ENCODE measurements at regions not wholly inside any gene's neighbourhood (a gene's known extent, or its start where the extent isn't known, plus 50 kb on each side); places are given as distances from the start of the nearest gene placed in this dataset.

- no peak for TF ChIP-seq CTCF (IDR thresholded peaks at IDR 0.05)
Measured at GRCh38 chr11:123365955-123366354, 64.1 kb upstream of the GRAMD1B start.

- no peak for TF ChIP-seq CTCF (IDR thresholded peaks at IDR 0.05)
Measured at GRCh38 chr11:123364080-123364479, 66.0 kb upstream of the GRAMD1B start.

- TF ChIP-seq CTCF (IDR thresholded peaks at IDR 0.05) = no peak
Measured at GRCh38 chr11:123363556-123363955, 66.5 kb upstream of the GRAMD1B start.

- no peak for TF ChIP-seq CTCF (IDR thresholded peaks at IDR 0.05)
Measured at GRCh38 chr11:123362941-123363340, 67.1 kb upstream of the GRAMD1B start.

- no peak for TF ChIP-seq CTCF (IDR thresholded peaks at IDR 0.05)
Measured at GRCh38 chr11:123362186-123362585, 67.9 kb upstream of the GRAMD1B start.

GRCh38 chr11:123361110-123361509, 69.0 kb upstream of the GRAMD1B start:
- no peak for TF ChIP-seq CTCF (IDR thresholded peaks at IDR 0.05)

GRCh38 chr11:123360267-123360936, 69.7 kb upstream of the GRAMD1B start:
- no peak for TF ChIP-seq CTCF (IDR thresholded peaks at IDR 0.05)
